IMR-90 (cell line): ENCODE measurements at regions not wholly inside any gene's neighbourhood (a gene's known extent, or its start where the extent isn't known, plus 50 kb on each side); places are given as distances from the start of the nearest gene placed in this dataset.

ENCODE experiments used
- ATAC-seq: fragments of 200-7000 bp; cut with Tn5 transposase; 2 replicates; pipeline ENCODE4 v1.9.1; 2020; ENCODE audit warnings: low read depth, mild to moderate bottlenecking, moderate library complexity
- BruUV-seq: library from RNA; stranded (reverse); fragments of 400-500 nt; replicated peaks from 2 replicates; lab custom pipeline; 2021; lab: Mats Ljungman, UMichigan
- CTCF ChIA-PET: fragments of 300-600 bp; formaldehyde crosslinking; extraction: SDS; loops from one replicate; lab custom pipeline; 2021; ENCODE audit warnings: antibody characterized with exemption; lab: Yijun Ruan, JAX
- POLR2A ChIA-PET: fragments of 300-600 bp; sonication (Branson Sonifier 250); formaldehyde crosslinking; loops from one replicate; lab custom pipeline; 2022; ENCODE audit warnings: antibody characterized with exemption; ENCODE audit not compliant: unreplicated experiment; lab: Charles Lee
- DNase-seq: peaks from one replicate; pipeline ENCODE4 v3.0.0; 2013
- H2AFZ ChIP-seq: replicated peaks from 2 replicates; pipeline ENCODE3; 2013; ENCODE audit warnings: low read length, mild to moderate bottlenecking; ENCODE audit not compliant: poor library complexity
- H2AK5ac ChIP-seq: 2 replicates; pipeline ENCODE4 v1.6.1; 2013; ENCODE audit warnings: low read depth, low read length, inconsistent platforms
- H2AK9ac ChIP-seq: replicated peaks from 2 replicates; pipeline ENCODE3; 2013; ENCODE audit warnings: mild to moderate bottlenecking, low read depth, low read length, moderate library complexity; ENCODE audit not compliant: poor library complexity
- H2BK120ac ChIP-seq: 2 replicates; pipeline ENCODE4 v1.6.1; 2013; ENCODE audit warnings: low read depth, low read length, inconsistent platforms
- H2BK15ac ChIP-seq: 3 replicates; pipeline ENCODE4 v1.6.1; 2013; ENCODE audit warnings: low read depth, low read length, inconsistent platforms
- H2BK20ac ChIP-seq: 2 replicates; pipeline ENCODE4 v1.6.1; 2013; ENCODE audit warnings: low read depth, mild to moderate bottlenecking, inconsistent platforms, low read length, moderate library complexity
- H2BK5ac ChIP-seq: 2 replicates; pipeline ENCODE4 v1.6.1; 2013; ENCODE audit warnings: mild to moderate bottlenecking, low read depth, low read length, inconsistent platforms; ENCODE audit not compliant: poor library complexity, severe bottlenecking
- H3K14ac ChIP-seq: replicated peaks from 2 replicates; pipeline ENCODE4 v1.6.1; 2013; ENCODE audit warnings: low read depth, low read length, inconsistent platforms
- H3K18ac ChIP-seq: 2 replicates; pipeline ENCODE4 v1.6.1; 2013; ENCODE audit warnings: low read depth, low read length, control low read depth
- H3K23ac ChIP-seq: 2 replicates; pipeline ENCODE4 v1.6.1; 2013; ENCODE audit warnings: low read depth, low read length, inconsistent platforms
- H3K27ac ChIP-seq: 2 replicates; pipeline ENCODE4 v1.5.1; 2013; ENCODE audit warnings: mild to moderate bottlenecking, control low read depth, low read length; ENCODE audit not compliant: insufficient read depth
- H3K27me3 ChIP-seq: 2 replicates; pipeline ENCODE4 v1.6.1; 2013; ENCODE audit warnings: low read length; ENCODE audit not compliant: control insufficient read depth, insufficient read depth
- H3K36me3 ChIP-seq: 2 replicates; pipeline ENCODE4 v1.6.1; 2013; ENCODE audit warnings: low read length, mixed read lengths; ENCODE audit not compliant: control insufficient read depth, insufficient read depth
- H3K4ac ChIP-seq: 2 replicates; pipeline ENCODE4 v1.6.1; 2013; ENCODE audit warnings: low read depth, low read length, inconsistent platforms
- H3K4me1 ChIP-seq: 2 replicates; pipeline ENCODE4 v1.6.1; 2013; ENCODE audit warnings: low read length, mixed read lengths; ENCODE audit not compliant: control insufficient read depth, insufficient read depth
- H3K4me2 ChIP-seq: 2 replicates; pipeline ENCODE4 v1.6.1; 2013; ENCODE audit warnings: low read depth, mild to moderate bottlenecking, control low read depth, low read length, moderate library complexity
- H3K4me3 ChIP-seq: 2 replicates; pipeline ENCODE4 v1.5.1; 2013; ENCODE audit warnings: low read depth, mild to moderate bottlenecking, control low read depth, low read length, moderate library complexity; ENCODE audit not compliant: insufficient read depth
- H3K56ac ChIP-seq: 2 replicates; pipeline ENCODE4 v1.6.1; 2013; ENCODE audit warnings: low read length, inconsistent platforms; ENCODE audit not compliant: insufficient read depth; ENCODE audit errors: extremely low read depth
- H3K79me1 ChIP-seq, 2 experiments: 2 replicates each; pipeline ENCODE4 v1.6.1; 2013; ENCODE audit warnings: low read length in 2 of 2, inconsistent platforms in 1 of 2, low read depth in 1 of 2
- H3K9ac ChIP-seq: 2 replicates; pipeline ENCODE4 v1.6.1; 2013; ENCODE audit warnings: low read depth, low read length, control low read depth
- H3K9me1 ChIP-seq: 2 replicates; pipeline ENCODE4 v1.6.1; 2013; ENCODE audit warnings: low read length, inconsistent platforms; ENCODE audit not compliant: insufficient read depth
- H3K9me3 ChIP-seq: 2 replicates; pipeline ENCODE4 v1.6.1; 2013; ENCODE audit warnings: low read length; ENCODE audit not compliant: control insufficient read depth, insufficient read depth
- H4K20me1 ChIP-seq: 2 replicates; pipeline ENCODE4 v1.6.1; 2013; ENCODE audit warnings: low read length, inconsistent platforms; ENCODE audit not compliant: insufficient read depth
- H4K5ac ChIP-seq: 2 replicates; pipeline ENCODE4 v1.6.1; 2013; ENCODE audit warnings: mild to moderate bottlenecking, low read depth, low read length, control low read depth
- H4K8ac ChIP-seq, 2 experiments: 2 replicates each; pipeline ENCODE4 v1.6.1; 2013; ENCODE audit warnings: low read depth in 2 of 2, low read length in 2 of 2, control low read depth in 1 of 2, inconsistent platforms in 1 of 2
- H4K91ac ChIP-seq: 2 replicates; pipeline ENCODE4 v1.6.1; 2013; ENCODE audit warnings: low read depth, low read length, inconsistent platforms; ENCODE audit not compliant: insufficient read depth
- CEBPB ChIP-seq: IDR thresholded peaks from 2 replicates; pipeline ENCODE4 v1.6.1; 2012; ENCODE audit warnings: low read depth, low read length, improper control_type of control experiment
- CHD1 ChIP-seq: IDR thresholded peaks from 2 replicates; pipeline ENCODE4 v1.6.1; 2012; ENCODE audit warnings: low read depth, low read length, improper control_type of control experiment
- CTCF ChIP-seq: conservative IDR thresholded peaks from 2 replicates; pipeline ENCODE4 v1.5.1; 2012; ENCODE audit warnings: mild to moderate bottlenecking, low read depth, low read length, improper control_type of control experiment
- ELK1 ChIP-seq: fragments of 150-350 bp; IDR thresholded peaks from 2 replicates; pipeline ENCODE4 v1.6.1; 2016; ENCODE audit warnings: low read depth, mild to moderate bottlenecking, low read length, moderate library complexity, borderline replicate concordance
- FOS ChIP-seq: fragments of 150-350 bp; IDR thresholded peaks from 2 replicates; pipeline ENCODE4 v1.6.1; 2016; ENCODE audit warnings: low read depth, low read length
- MAFK ChIP-seq: IDR thresholded peaks from 2 replicates; pipeline ENCODE4 v1.6.1; 2012; ENCODE audit warnings: low read depth, low read length, improper control_type of control experiment
- MAZ ChIP-seq: IDR thresholded peaks from 2 replicates; pipeline ENCODE4 v1.6.1; 2012; ENCODE audit warnings: low read depth, mild to moderate bottlenecking, low read length, improper control_type of control experiment, moderate library complexity, borderline replicate concordance
- MXI1 ChIP-seq: IDR thresholded peaks from 2 replicates; pipeline ENCODE4 v1.6.1; 2012; ENCODE audit warnings: low read depth, mild to moderate bottlenecking, low read length, moderate library complexity, borderline replicate concordance
- NFE2L2 ChIP-seq: fragments of 150-350 bp; IDR thresholded peaks from 2 replicates; pipeline ENCODE4 v1.6.1; 2016; ENCODE audit warnings: low read depth, mild to moderate bottlenecking, low read length
- POLR2A ChIP-seq: IDR thresholded peaks from 2 replicates; pipeline ENCODE4 v1.6.1; 2012; ENCODE audit warnings: mild to moderate bottlenecking, low read depth, low read length
- RAD21 ChIP-seq: IDR thresholded peaks from 2 replicates; pipeline ENCODE4 v1.6.1; 2012; ENCODE audit warnings: low read length, improper control_type of control experiment
- RCOR1 ChIP-seq: IDR thresholded peaks from 2 replicates; pipeline ENCODE4 v1.6.1; 2012; ENCODE audit warnings: mild to moderate bottlenecking, low read length, improper control_type of control experiment; ENCODE audit not compliant: insufficient replicate concordance
- RFX5 ChIP-seq: IDR thresholded peaks from 2 replicates; pipeline ENCODE4 v1.8.0; 2012; ENCODE audit warnings: low read depth, mild to moderate bottlenecking, low read length, moderate library complexity
- SMC3 ChIP-seq: fragments of 150-350 bp; IDR thresholded peaks from 2 replicates; pipeline ENCODE4 v1.6.1; 2016; ENCODE audit warnings: low read depth, mild to moderate bottlenecking, antibody characterized with exemption, low read length, moderate library complexity
- USF2 ChIP-seq: fragments of 150-350 bp; IDR thresholded peaks from 2 replicates; pipeline ENCODE4 v1.6.1; 2017; ENCODE audit warnings: mild to moderate bottlenecking, antibody characterized with exemption, low read length, low read depth
- WGBS, 2 experiments: methylation state at CpG; one replicate each; pipeline versions ENCODE4 v1.1.5 to v1.1.7; 2013; ENCODE audit warnings: missing lambda C conversion rate in 2 of 2; ENCODE audit not compliant: insufficient read length in 1 of 2; ENCODE audit errors: extremely low coverage in 2 of 2; 5-methylcytosine and 5-hydroxymethylcytosine counted together
- dilution Hi-C: fragments of 300-500 bp; cut with HindIII; formaldehyde crosslinking; loops from one replicate; pipeline ENCODE4 v1.14.3; 2018; ENCODE audit warnings: low sequenced_read_pairs; ENCODE audit not compliant: unreplicated experiment
- in situ Hi-C: fragments of 300-500 bp; cut with MboI; formaldehyde crosslinking; loops from 3 replicates; pipeline ENCODE4 v1.14.3; 2019; ENCODE audit warnings: low sequenced_read_pairs, inconsistent platforms, mixed read lengths
- intact Hi-C: fragments of 100-400 bp; cut with micrococcal nuclease; formaldehyde crosslinking; loops from 2 replicates; pipeline ENCODE4 v1.10.0; 2022

GRCh38 chr5:131104169-131104808, 60.8 kb downstream of the HINT1 start:
- intact Hi-C loops: no loop called here
- Histone ChIP-seq H2BK15ac (no peak overlapping the region), H3K14ac (no peak overlapping the region), H3K9me3 (no peaks in the 10 kb centered on the region), H3K36me3 (no peaks in the 10 kb centered on the region), H2AFZ (no peak overlapping the region), H3K56ac (no peak overlapping the region), H2AK9ac (no peak overlapping the region), H3K9me1 (no peaks in the 10 kb centered on the region), H2AK5ac (no peak overlapping the region), H3K9ac (no peak overlapping the region), H3K4me1 (no peaks in the 10 kb centered on the region), H3K79me1 (no peaks in the 10 kb centered on the region), H4K5ac (no peak overlapping the region), H3K27ac (no peak overlapping the region), H2BK20ac (no peak overlapping the region), H2BK120ac (no peak overlapping the region), H3K18ac (no peak overlapping the region), H3K23ac (no peak overlapping the region), H4K8ac (no peak overlapping the region), H4K91ac (no peak overlapping the region), H4K20me1 (no peaks in the 10 kb centered on the region), H3K4me3 (no peak overlapping the region), H2BK5ac (no peak overlapping the region), H3K27me3 (no peaks in the 10 kb centered on the region; the same call in 1 of the 2 replicates), H3K4me2 (no peak overlapping the region), H3K4ac (no peak overlapping the region)
- DNase-seq (no peak), ATAC-seq (no peak)
- WGBS, 2 experiments: no CpG with 5 or more reads among the region's 2 CpGs
- dilution Hi-C loops: no loop called here
- TF ChIP-seq MAZ (no peak), CHD1 (no peak), NFE2L2 (no peak), MXI1 (no peak), MAFK (no peak), CEBPB (no peak), ELK1 (no peak), USF2 (no peak), RAD21 (no peak), RFX5 (no peak), CTCF (no peak), FOS (no peak), RCOR1 (no peak), SMC3 (no peak), POLR2A (no peak)
- ChIA-PET POLR2A (interaction anchor here (0.6 kb wide), 2 partner anchors 990 to 1778 kb away, joined by 3 to 11 read pairs; no protein-coding TSS in a partner anchor), CTCF (interaction anchor here (0.6 kb wide), 1 partner anchor 19 kb away, joined by 4 read pairs; no protein-coding TSS in a partner anchor)
- no TSS peak for BruUV-seq
- in situ Hi-C loops: loop anchor here (25.0 kb wide), 1 partner anchor 992 kb away; no protein-coding TSS in a partner anchor
